HepG2 (cell line): ENCODE measurements at regions not wholly inside any gene's neighbourhood (a gene's known extent, or its start where the extent isn't known, plus 50 kb on each side); places are given as distances from the start of the nearest gene placed in this dataset.

Source experiments
- CTCF ChIP-seq: sonication (generic); formaldehyde crosslinking; IDR thresholded peaks from 2 replicates; pipeline ENCODE4 v1.5.0; 2020; ENCODE audit warnings: mild to moderate bottlenecking, missing genetic modification reagents, moderate library complexity
- NFRKB ChIP-seq: fragments of 450-650 bp; IDR thresholded peaks from 2 replicates; pipeline ENCODE4 v1.6.1; 2017
- PLRG1 ChIP-seq: fragments of 450-650 bp; conservative IDR thresholded peaks from 2 replicates; pipeline ENCODE4 v1.6.1; 2016
- POLR2A ChIP-seq, 2 experiments: IDR thresholded peaks; 2 replicates each; pipeline ENCODE4 v1.6.1; 2011; ENCODE audit warnings: low read depth in 2 of 2, low read length in 2 of 2, mild to moderate bottlenecking in 1 of 2, moderate library complexity in 1 of 2; ENCODE audit not compliant: insufficient read depth in 1 of 2
- ZBTB34 ChIP-seq: sonication (generic); formaldehyde crosslinking; IDR thresholded peaks from 2 replicates; pipeline ENCODE4 v1.8.0; 2022; ENCODE audit warnings: mild to moderate bottlenecking, missing genetic modification reagents

GRCh38 chr18:76721207-76721996 is 101.0 kb upstream of the ZNF236 start:
- no peak for TF ChIP-seq CTCF (CRISPR knock-in tag)
- TF ChIP-seq ZBTB34 (CRISPR knock-in tag): no peak
- TF ChIP-seq PLRG1: no peak
- no peak for TF ChIP-seq POLR2A (IDR thresholded peaks at IDR 0.05; ENCODE audit: insufficient read depth in 1 of 2, low read depth in 2 of 2, low read length in 2 of 2)
- no peak for TF ChIP-seq NFRKB
